CD4-positive, alpha-beta T cell (primary cell): ENCODE measurements at regions not wholly inside any gene's neighbourhood (a gene's known extent, or its start where the extent isn't known, plus 50 kb on each side); places are given as distances from the start of the nearest gene placed in this dataset.

Source experiments
- ATAC-seq: fragments of 200-7000 bp; cut with Tn5 transposase; one replicate; pipeline ENCODE4 v1.10.0; 2022; ENCODE audit warnings: mild to moderate bottlenecking; ENCODE audit not compliant: poor library complexity
- CTCF ChIA-PET: fragments of 350-600 bp; sonication (Branson Sonifier 250); formaldehyde crosslinking; loops from one replicate; lab custom pipeline; 2021; ENCODE audit warnings: antibody characterized with exemption, inconsistent platforms; lab: Charles Lee
- POLR2A ChIA-PET: fragments of 350-600 bp; sonication (Branson Sonifier 250); formaldehyde crosslinking; loops from one replicate; lab custom pipeline; 2021; ENCODE audit warnings: antibody characterized with exemption, inconsistent platforms; lab: Charles Lee
- DNase-seq, 14 experiments: peaks; one replicate each; pipeline ENCODE4 v3.0.0-alpha.2; 2013 to 2020; ENCODE audit warnings: mixed read lengths in 2 of 14
- H3K27ac ChIP-seq, 2 donors: one replicate each; pipeline versions ENCODE4 v1.5.1 to v1.7.0; 2013; ENCODE audit warnings: low read length in 2 of 2, low read depth in 1 of 2, mild to moderate bottlenecking in 1 of 2
- H3K27me3 ChIP-seq, 2 experiments: 1 replicate in 1 of 2; 2 replicates in 1 of 2; pipeline versions ENCODE4 v1.6.1 to v1.7.0; 2013; ENCODE audit warnings: low read length in 2 of 2, control low read depth in 1 of 2, mild to moderate bottlenecking in 1 of 2, moderate library complexity in 1 of 2; ENCODE audit not compliant: insufficient read depth in 2 of 2, control insufficient read depth in 1 of 2
- H3K36me3 ChIP-seq: one replicate; pipeline ENCODE4 v1.6.1; 2013; ENCODE audit warnings: low read length, control low read depth; ENCODE audit not compliant: insufficient read depth
- H3K4me1 ChIP-seq: one replicate; pipeline ENCODE4 v1.6.1; 2013; ENCODE audit warnings: low read length, control low read depth; ENCODE audit not compliant: insufficient read depth
- H3K4me3 ChIP-seq: one replicate; pipeline ENCODE4 v1.5.1; 2013; ENCODE audit warnings: mild to moderate bottlenecking, low read length, moderate library complexity
- H3K9me3 ChIP-seq, 2 experiments: 1 replicate in 1 of 2; 2 replicates in 1 of 2; pipeline versions ENCODE4 v1.6.1 to v1.7.0; 2013; ENCODE audit warnings: low read length in 2 of 2, mild to moderate bottlenecking in 2 of 2, control low read depth in 1 of 2, moderate library complexity in 1 of 2; ENCODE audit not compliant: control insufficient read depth in 1 of 2, insufficient read depth in 1 of 2
- H3K27ac Mint-ChIP-seq: one replicate; pipeline ENCODE4 v1.8.0; 2020; ENCODE audit warnings: mixed read lengths
- H3K27me3 Mint-ChIP-seq: one replicate; pipeline ENCODE4 v1.8.0; 2021; ENCODE audit warnings: mixed read lengths
- H3K36me3 Mint-ChIP-seq: one replicate; pipeline ENCODE4 v1.8.0; 2021; ENCODE audit warnings: low read depth, mixed read lengths
- H3K4me1 Mint-ChIP-seq: one replicate; pipeline ENCODE4 v1.8.0; 2021; ENCODE audit warnings: low read depth, mixed read lengths
- H3K4me3 Mint-ChIP-seq: one replicate; pipeline ENCODE4 v1.8.0; 2020; ENCODE audit warnings: mild to moderate bottlenecking, mixed read lengths
- H3K9me3 Mint-ChIP-seq: one replicate; pipeline ENCODE4 v1.8.0; 2020; ENCODE audit warnings: mixed read lengths
- CTCF ChIP-seq: fragments of 200-600 bp; IDR thresholded peaks from one replicate; pipeline ENCODE4 v1.8.0; 2022; ENCODE audit warnings: antibody characterized with exemption, mild to moderate bottlenecking
- intact Hi-C, 2 experiments: fragments of 100-400 bp; cut with DNase I in 1 of 2; cut with micrococcal nuclease in 1 of 2; formaldehyde crosslinking; loops; one replicate each; pipeline versions ENCODE4 v1.15.1 to v1.9.0; 2023 to 2025; cut with DNase I, micrococcal nuclease

DNA sequence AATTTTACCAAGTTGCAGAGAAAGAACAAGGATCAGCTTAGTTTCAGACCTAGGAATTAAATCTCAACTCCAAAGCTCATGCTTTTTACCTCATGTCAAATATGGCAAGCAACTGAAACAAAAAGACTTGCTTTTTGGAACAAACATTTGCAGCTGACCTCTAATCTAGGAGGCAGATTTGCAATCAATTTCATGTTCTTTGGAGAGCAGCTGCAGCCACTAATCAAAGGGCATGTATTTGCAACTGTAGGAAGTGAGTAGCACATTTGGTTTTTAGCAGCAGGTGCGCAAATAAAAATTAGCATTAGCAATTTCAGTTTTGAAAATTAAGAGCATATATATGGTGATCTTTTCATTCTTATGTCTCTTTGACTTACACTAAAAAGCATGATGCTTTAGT, 459.3 kb upstream of the SLC10A2 start:
- H3K4me3 ChIP-seq, result no peak overlapping the region
- intact Hi-C loops, result no loop called here
- H3K4me1 ChIP-seq, result no peaks in the 10 kb centered on the region
- TF ChIP-seq CTCF, result no peak
- no peaks in the 10 kb centered on the region for H3K27me3 Mint-ChIP-seq
- DNase-seq (no peak), ATAC-seq (no peak)
- no peak overlapping the region for H3K27ac Mint-ChIP-seq
- CTCF ChIA-PET, result no interaction called here
- H3K27me3 ChIP-seq, result no peaks in the 10 kb centered on the region
- H3K9me3 ChIP-seq, result no peaks in the 10 kb centered on the region
- no peak overlapping the region for H3K27ac ChIP-seq
- H3K9me3 Mint-ChIP-seq, result no peaks in the 10 kb centered on the region
- H3K4me3 Mint-ChIP-seq, result no peak overlapping the region
- POLR2A ChIA-PET, result no interaction called here
- H3K36me3 ChIP-seq, result no peaks in the 10 kb centered on the region
- no peaks in the 10 kb centered on the region for H3K4me1 Mint-ChIP-seq
- no peaks in the 10 kb centered on the region for H3K36me3 Mint-ChIP-seq

GRCh38 chr13:103523858-103524257, 457.6 kb upstream of the SLC10A2 start:
- H3K27me3 ChIP-seq, result no peaks in the 10 kb centered on the region
- no peaks in the 10 kb centered on the region for H3K9me3 Mint-ChIP-seq
- no peak overlapping the region for H3K4me3 ChIP-seq
- no peaks in the 10 kb centered on the region for H3K36me3 Mint-ChIP-seq
- H3K9me3 ChIP-seq, result no peaks in the 10 kb centered on the region
- H3K27me3 Mint-ChIP-seq, result no peaks in the 10 kb centered on the region
- ATAC-seq, result no peak
- H3K4me3 Mint-ChIP-seq, result no peak overlapping the region
- no peaks in the 10 kb centered on the region for H3K4me1 Mint-ChIP-seq
- H3K27ac Mint-ChIP-seq, result no peak overlapping the region
- TF ChIP-seq CTCF, result no peak
- no peak for DNase-seq
- H3K4me1 ChIP-seq, result no peaks in the 10 kb centered on the region
- no peak overlapping the region for H3K27ac ChIP-seq
- ChIA-PET POLR2A (no interaction called here), CTCF (no interaction called here)
- H3K36me3 ChIP-seq, result no peaks in the 10 kb centered on the region
- intact Hi-C loops, result no loop called here

DNA sequence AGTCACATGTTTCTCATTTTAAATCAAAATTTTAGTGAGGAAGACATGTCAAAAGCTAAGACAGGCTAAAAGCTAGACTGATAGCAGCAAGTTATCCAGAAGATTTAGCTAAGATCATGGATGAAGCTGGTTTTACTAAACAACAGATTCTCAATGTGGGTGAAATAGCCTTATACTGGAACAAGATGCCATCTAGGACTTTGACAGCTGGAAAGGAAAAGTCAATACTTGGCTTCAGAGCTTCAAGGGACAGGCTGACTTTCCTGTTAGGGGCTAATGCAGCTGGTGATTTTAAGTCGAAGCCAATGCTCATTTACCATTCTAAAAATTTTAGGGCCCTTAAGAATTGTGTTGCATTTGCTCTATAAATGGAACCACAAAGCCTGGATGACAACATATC, 455.3 kb upstream of the SLC10A2 start:
- DNase-seq, result no peak
- Mint-ChIP-seq H3K4me1 (no peaks in the 10 kb centered on the region), H3K27me3 (no peaks in the 10 kb centered on the region), H3K27ac (no peak overlapping the region), H3K36me3 (no peaks in the 10 kb centered on the region), H3K4me3 (no peak overlapping the region), H3K9me3 (no peaks in the 10 kb centered on the region)
- ATAC-seq, result no peak
- Histone ChIP-seq H3K4me1 (no peaks in the 10 kb centered on the region), H3K36me3 (no peaks in the 10 kb centered on the region), H3K27me3 (no peaks in the 10 kb centered on the region), H3K9me3 (no peaks in the 10 kb centered on the region), H3K4me3 (no peak overlapping the region), H3K27ac (no peak overlapping the region)
- TF ChIP-seq CTCF, result no peak
- ChIA-PET CTCF (no interaction called here), POLR2A (no interaction called here)
- intact Hi-C loops, result no loop called here
